ENCODE measurements at regions not wholly inside any gene's neighbourhood (a gene's known extent, or its start where the extent isn't known, plus 50 kb on each side); places are given as distances from the start of the nearest gene placed in this dataset.
A peak's percentile ranks its signal among the peaks of the same experiment; 100 is the strongest.

- DNase-seq (ENCODE audit: low read depth), result no peak
- H3K4me3 ChIP-seq (ENCODE audit: low read length), result no peak overlapping the region
- no peak for TF ChIP-seq CTCF (IDR thresholded peaks at IDR 0.05; ENCODE audit: insufficient read depth, low read depth, low read length, missing control alignments)
These were observed 177.8 kb downstream of the RPS29 start for GRCh38 chr14:49408187-49408933.

- TF ChIP-seq CTCF (IDR thresholded peaks at IDR 0.05; ENCODE audit: insufficient read depth, low read depth, low read length, missing control alignments), result no peak
- H3K4me3 ChIP-seq (ENCODE audit: low read length), result no peak overlapping the region
- peak; percentile 58 for DNase-seq (ENCODE audit: low read depth)
These were observed 180.9 kb downstream of the RPS29 start for GRCh38 chr14:49405291-49405690.

GRCh38 chr14:49401373-49401772, 184.8 kb downstream of the RPS29 start:
- no peak for TF ChIP-seq CTCF (IDR thresholded peaks at IDR 0.05; ENCODE audit: insufficient read depth, low read depth, low read length, missing control alignments)
- DNase-seq (ENCODE audit: low read depth), result no peak
- H3K4me3 ChIP-seq (ENCODE audit: low read length), result no peak overlapping the region

- TF ChIP-seq CTCF (IDR thresholded peaks at IDR 0.05; ENCODE audit: insufficient read depth, low read depth, low read length, missing control alignments), result no peak
- H3K4me3 ChIP-seq (ENCODE audit: low read length), result no peak overlapping the region
- no peak for DNase-seq (ENCODE audit: low read depth)
These were observed 189.4 kb downstream of the RPS29 start for GRCh38 chr14:49396801-49397200.

- TF ChIP-seq CTCF (IDR thresholded peaks at IDR 0.05; ENCODE audit: insufficient read depth, low read depth, low read length, missing control alignments), result no peak
- H3K4me3 ChIP-seq (ENCODE audit: low read length), result no peak overlapping the region
- no peak for DNase-seq (ENCODE audit: low read depth)
These were observed 204.4 kb downstream of the RPS29 start for GRCh38 chr14:49381778-49382177.

- no peak overlapping the region for H3K4me3 ChIP-seq (ENCODE audit: low read length)
- no peak for TF ChIP-seq CTCF (IDR thresholded peaks at IDR 0.05; ENCODE audit: insufficient read depth, low read depth, low read length, missing control alignments)
- DNase-seq (ENCODE audit: low read depth), result no peak
These were observed 218.5 kb downstream of the RPS29 start for GRCh38 chr14:49367696-49368095.

GRCh38 chr14:49366416-49366815, 219.8 kb downstream of the RPS29 start:
- DNase-seq (ENCODE audit: low read depth), result no peak
- no peak for TF ChIP-seq CTCF (IDR thresholded peaks at IDR 0.05; ENCODE audit: insufficient read depth, low read depth, low read length, missing control alignments)
- no peak overlapping the region for H3K4me3 ChIP-seq (ENCODE audit: low read length)

Data from epithelial cell of esophagus (primary cell).